GM19468 (cell line): ENCODE measurements at regions not wholly inside any gene's neighbourhood (a gene's known extent, or its start where the extent isn't known, plus 50 kb on each side); places are given as distances from the start of the nearest gene placed in this dataset.

ENCODE experiments used
- ATAC-seq: cut with Tn5 transposase; IDR thresholded peaks from one replicate; pipeline ENCODE4 v1.9.1; 2021; ENCODE audit warnings: mild to moderate bottlenecking, moderate library complexity, moderate number of reproducible peaks; ENCODE audit not compliant: unreplicated experiment; ENCODE audit errors: extremely low read depth

- ATAC-seq = no peak
These were observed 406.2 kb downstream of the TGFB2 start for GRCh38 chr1:218751208-218751948.

GRCh38 chr1:218752126-218752525, 407.0 kb downstream of the TGFB2 start:
- no peak for ATAC-seq

- no peak for ATAC-seq
These were observed 409.3 kb downstream of the TGFB2 start for GRCh38 chr1:218754477-218754876.

- ATAC-seq = no peak
These were observed 410.0 kb downstream of the TGFB2 start for GRCh38 chr1:218755128-218755527.

- no peak for ATAC-seq
These were observed 413.9 kb upstream of the LYPLAL1 start for GRCh38 chr1:218759795-218760194.

- ATAC-seq = no peak
These were observed 412.8 kb upstream of the LYPLAL1 start for GRCh38 chr1:218760601-218761570.

- no peak for ATAC-seq
These were observed 410.1 kb upstream of the LYPLAL1 start for GRCh38 chr1:218763538-218763937.

- no peak for ATAC-seq
These were observed 407.9 kb upstream of the LYPLAL1 start for GRCh38 chr1:218765753-218766152.

GRCh38 chr1:218771931-218772330, 401.7 kb upstream of the LYPLAL1 start:
- ATAC-seq = no peak

- ATAC-seq = no peak
These were observed 401.1 kb upstream of the LYPLAL1 start for GRCh38 chr1:218772575-218772974.

- ATAC-seq = no peak
These were observed 398.1 kb upstream of the LYPLAL1 start for GRCh38 chr1:218775501-218776021.

- ATAC-seq = no peak
These were observed 395.2 kb upstream of the LYPLAL1 start for GRCh38 chr1:218778257-218779126.

GRCh38 chr1:218779341-218780100, 394.2 kb upstream of the LYPLAL1 start:
- ATAC-seq = no peak

- ATAC-seq = no peak
These were observed 390.5 kb upstream of the LYPLAL1 start for GRCh38 chr1:218783131-218783530.

- no peak for ATAC-seq
These were observed 389.8 kb upstream of the LYPLAL1 start for GRCh38 chr1:218783916-218784315.

- ATAC-seq = no peak
These were observed 387.8 kb upstream of the LYPLAL1 start for GRCh38 chr1:218785928-218786327.

- no peak for ATAC-seq
These were observed 385.9 kb upstream of the LYPLAL1 start for GRCh38 chr1:218787826-218788225.

- ATAC-seq = no peak
These were observed 376.9 kb upstream of the LYPLAL1 start for GRCh38 chr1:218796773-218797172.

- ATAC-seq = no peak
These were observed 370.9 kb upstream of the LYPLAL1 start for GRCh38 chr1:218802799-218803198.
